Endodermal cell (in vitro differentiated cells): ENCODE measurements at regions not wholly inside any gene's neighbourhood (a gene's known extent, or its start where the extent isn't known, plus 50 kb on each side); places are given as distances from the start of the nearest gene placed in this dataset.

ENCODE experiments used
- DNase-seq: peaks from one replicate; pipeline ENCODE4 v3.0.0-alpha.2; 2017
- H3K27ac ChIP-seq: 2 replicates; pipeline ENCODE4 v1.5.1; 2013; ENCODE audit warnings: mild to moderate bottlenecking, low read depth, low read length, moderate library complexity
- H3K27me3 ChIP-seq: 2 replicates; pipeline ENCODE4 v1.6.1; 2013; ENCODE audit warnings: mild to moderate bottlenecking, low read length, moderate library complexity; ENCODE audit not compliant: insufficient read depth, control insufficient read depth, poor library complexity, severe bottlenecking
- H3K36me3 ChIP-seq: 2 replicates; pipeline ENCODE4 v1.7.0; 2013; ENCODE audit warnings: mild to moderate bottlenecking, low read length, moderate library complexity; ENCODE audit not compliant: control insufficient read depth, insufficient read depth
- H3K4me1 ChIP-seq: one replicate; pipeline ENCODE4 v1.7.0; 2013; ENCODE audit warnings: low read length; ENCODE audit not compliant: control insufficient read depth, insufficient read depth
- H3K4me3 ChIP-seq: 2 replicates; pipeline ENCODE4 v1.5.1; 2013; ENCODE audit warnings: mild to moderate bottlenecking, low read length, moderate library complexity
- H3K9ac ChIP-seq: 2 replicates; pipeline ENCODE4 v1.6.1; 2013; ENCODE audit warnings: mild to moderate bottlenecking, low read length, moderate library complexity; ENCODE audit not compliant: poor library complexity, severe bottlenecking; ENCODE audit errors: extremely low read depth
- H3K9me3 ChIP-seq: 2 replicates; pipeline ENCODE4 v1.6.1; 2013; ENCODE audit warnings: mild to moderate bottlenecking, low read length, moderate library complexity; ENCODE audit not compliant: control insufficient read depth
- H3K27ac Mint-ChIP-seq: 2 replicates; pipeline ENCODE4 v1.8.0; 2020; ENCODE audit warnings: mixed read lengths
- H3K27me3 Mint-ChIP-seq: 2 replicates; pipeline ENCODE4 v1.8.0; 2021; ENCODE audit warnings: mild to moderate bottlenecking, mixed read lengths; ENCODE audit not compliant: insufficient read depth
- H3K36me3 Mint-ChIP-seq: 2 replicates; pipeline ENCODE4 v1.8.0; 2020; ENCODE audit warnings: low read depth, mixed read lengths
- H3K4me1 Mint-ChIP-seq: 2 replicates; pipeline ENCODE4 v1.8.0; 2020; ENCODE audit warnings: mixed read lengths
- H3K4me3 Mint-ChIP-seq: 2 replicates; pipeline ENCODE4 v1.8.0; 2020; ENCODE audit warnings: mild to moderate bottlenecking, moderate library complexity, mixed read lengths
- H3K9me3 Mint-ChIP-seq: 2 replicates; pipeline ENCODE4 v1.8.0; 2020; ENCODE audit warnings: mild to moderate bottlenecking, mixed read lengths
- CTCF ChIP-seq: fragments of 200-600 bp; sonication (generic); conservative IDR thresholded peaks from 2 replicates; pipeline ENCODE4 v1.5.0; 2021; ENCODE audit warnings: antibody characterized with exemption, mild to moderate bottlenecking
- WGBS, 2 experiments: methylation state at CpG; one replicate each; pipeline versions ENCODE4 v1.1.5 to v1.1.7; 2013; ENCODE audit warnings: missing lambda C conversion rate in 2 of 2, mixed read lengths in 1 of 2; ENCODE audit not compliant: insufficient coverage in 1 of 2, insufficient read length in 1 of 2; 5-methylcytosine and 5-hydroxymethylcytosine counted together

GRCh38 chr10:8640301-8640700 lies 585.8 kb downstream of the GATA3 start:
- Histone ChIP-seq H3K4me3 (no peak overlapping the region), H3K27me3 (no peaks in the 10 kb centered on the region), H3K27ac (no peak overlapping the region), H3K4me1 (no peaks in the 10 kb centered on the region), H3K9me3 (no peaks in the 10 kb centered on the region), H3K36me3 (no peaks in the 10 kb centered on the region), H3K9ac (no peak overlapping the region)
- WGBS, 2 experiments = 95 to 100% methylated on average over 2 to 3 of the region's 3 CpGs
- Mint-ChIP-seq H3K27me3 (peaks cover 7% of the 10 kb centered on the region), H3K4me1 (peaks cover 4% of the 10 kb centered on the region), H3K36me3 (no peaks in the 10 kb centered on the region), H3K4me3 (no peak overlapping the region), H3K9me3 (peaks cover 7% of the 10 kb centered on the region), H3K27ac (no peak overlapping the region)
- DNase-seq = no peak
- no peak for TF ChIP-seq CTCF

DNA sequence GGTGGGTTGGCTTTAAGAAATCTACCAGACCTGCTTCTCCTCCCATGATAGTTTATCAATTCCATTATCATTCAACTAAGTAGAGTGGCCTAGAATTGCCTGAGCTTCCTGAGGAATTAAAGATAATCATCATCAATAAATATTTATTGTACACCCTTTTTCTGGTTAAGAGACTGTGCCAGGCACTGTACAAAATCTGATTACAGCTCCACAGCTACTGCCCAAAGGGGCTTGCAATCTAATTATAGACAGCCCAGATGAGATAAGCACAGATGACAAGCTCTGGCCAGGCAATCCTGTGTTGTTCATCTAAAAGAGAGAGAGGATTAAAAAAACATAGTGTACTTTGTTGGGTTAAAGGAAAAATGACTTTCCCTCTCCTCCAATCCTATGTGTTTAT lies 586.4 kb downstream of the GATA3 start:
- H3K27me3 Mint-ChIP-seq = peaks cover 7% of the 10 kb centered on the region
- no peak overlapping the region for H3K4me3 Mint-ChIP-seq
- no peaks in the 10 kb centered on the region for H3K36me3 ChIP-seq
- H3K27ac Mint-ChIP-seq = no peak overlapping the region
- H3K9ac ChIP-seq = no peak overlapping the region
- DNase-seq = no peak
- no peak overlapping the region for H3K4me3 ChIP-seq
- H3K4me1 ChIP-seq = no peaks in the 10 kb centered on the region
- no peak overlapping the region for H3K27ac ChIP-seq
- TF ChIP-seq CTCF = no peak
- no peaks in the 10 kb centered on the region for H3K36me3 Mint-ChIP-seq
- H3K9me3 Mint-ChIP-seq = peaks cover 7% of the 10 kb centered on the region
- H3K9me3 ChIP-seq = no peaks in the 10 kb centered on the region
- peaks cover 4% of the 10 kb centered on the region for H3K4me1 Mint-ChIP-seq
- H3K27me3 ChIP-seq = no peaks in the 10 kb centered on the region

DNA sequence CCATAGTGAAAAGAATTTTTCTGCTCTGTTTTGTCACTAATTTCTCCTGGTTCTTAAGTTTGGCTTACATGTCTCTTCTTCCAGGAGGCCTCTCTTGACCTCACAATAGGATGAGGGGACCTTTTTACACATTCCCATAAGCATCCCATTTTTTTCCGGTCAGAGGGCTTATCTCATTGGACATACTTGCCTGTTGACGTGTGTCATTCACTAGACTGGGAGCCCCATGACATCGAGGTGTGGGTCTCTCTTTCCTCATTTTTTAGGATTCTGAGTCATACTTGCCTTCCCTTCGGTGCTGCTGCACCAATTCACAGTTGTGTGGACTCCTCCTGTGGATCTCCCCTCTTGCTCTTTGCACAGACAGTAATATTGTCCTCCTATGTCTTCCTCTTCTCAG lies 601.8 kb downstream of the GATA3 start:
- Mint-ChIP-seq H3K27ac (no peak overlapping the region), H3K9me3 (no peaks in the 10 kb centered on the region), H3K27me3 (no peaks in the 10 kb centered on the region), H3K36me3 (no peaks in the 10 kb centered on the region), H3K4me1 (no peaks in the 10 kb centered on the region), H3K4me3 (no peak overlapping the region)
- no peak for TF ChIP-seq CTCF
- Histone ChIP-seq H3K27ac (no peak overlapping the region), H3K27me3 (no peaks in the 10 kb centered on the region), H3K36me3 (no peaks in the 10 kb centered on the region), H3K4me3 (no peak overlapping the region), H3K9me3 (no peaks in the 10 kb centered on the region), H3K4me1 (no peaks in the 10 kb centered on the region), H3K9ac (no peak overlapping the region)
- whole genome bisulfite sequencing, 2 experiments = 92 to 93% methylated on average over 4 of the region's 4 CpGs
- no peak for DNase-seq
